ENCODE measurements at regions not wholly inside any gene's neighbourhood (a gene's known extent, or its start where the extent isn't known, plus 50 kb on each side); places are given as distances from the start of the nearest gene placed in this dataset.
"Not testable (repeated sequence)": the region's sequence is repeated elsewhere in the genome, so short reads cannot be mapped to it uniquely, and the experiment has no call there.

DNA sequence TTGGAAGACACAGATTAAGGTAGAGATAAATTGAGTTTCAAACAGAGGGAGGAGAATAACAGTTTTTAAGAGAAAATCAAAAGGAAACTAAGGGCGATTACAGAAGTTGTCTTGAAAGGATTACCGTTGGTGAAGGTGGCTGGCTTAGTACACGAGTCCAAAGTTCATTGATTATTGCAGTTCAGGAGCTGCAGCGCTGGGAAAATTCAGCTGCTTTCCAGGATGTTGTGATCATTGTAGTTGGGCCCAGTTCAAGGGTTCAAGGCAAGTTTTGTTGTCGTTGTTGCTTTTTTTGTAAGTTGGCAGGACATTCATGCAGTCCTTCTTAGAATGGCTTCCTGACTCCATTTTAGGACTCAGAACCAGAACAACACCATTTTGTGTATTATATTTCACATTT lies 461.7 kb downstream of the RAPGEF2 start:
- H3K4me3 ChIP-seq (ENCODE audit: low read depth, low read length): no peak overlapping the region
- H3K36me3 ChIP-seq (ENCODE audit: control insufficient read depth, insufficient read depth, low read length): no peaks in the 10 kb centered on the region

GRCh38 chr4:159566786-159567185 lies 463.9 kb downstream of the RAPGEF2 start:
- H3K4me1 ChIP-seq (ENCODE audit: control insufficient read depth, insufficient read depth, low read length): no peaks in the 10 kb centered on the region
- H3K27me3 ChIP-seq (ENCODE audit: control insufficient read depth, insufficient read depth, low read length): no peaks in the 10 kb centered on the region
- no peaks in the 10 kb centered on the region for H3K9me3 ChIP-seq (ENCODE audit: control insufficient read depth, insufficient read depth, low read length)
- H3K9ac ChIP-seq (ENCODE audit: low read depth, low read length): no peak overlapping the region
- no peak overlapping the region for H3K4me3 ChIP-seq (ENCODE audit: low read depth, low read length)
- H3K36me3 ChIP-seq (ENCODE audit: control insufficient read depth, insufficient read depth, low read length): no peaks in the 10 kb centered on the region

More for the DNA sequence above, 461.7 kb downstream of the RAPGEF2 start:
- H3K9ac ChIP-seq (ENCODE audit: low read depth, low read length): no peak overlapping the region
- no peaks in the 10 kb centered on the region for H3K4me1 ChIP-seq (ENCODE audit: control insufficient read depth, insufficient read depth, low read length)
- no peaks in the 10 kb centered on the region for H3K27me3 ChIP-seq (ENCODE audit: control insufficient read depth, insufficient read depth, low read length)
- no peaks in the 10 kb centered on the region for H3K9me3 ChIP-seq (ENCODE audit: control insufficient read depth, insufficient read depth, low read length)

GRCh38 chr4:159577241-159577640 lies 474.4 kb downstream of the RAPGEF2 start:
- no peak overlapping the region for H3K4me3 ChIP-seq (ENCODE audit: low read depth, low read length)
- H3K27me3 ChIP-seq (ENCODE audit: control insufficient read depth, insufficient read depth, low read length): no peaks in the 10 kb centered on the region
- H3K4me1 ChIP-seq (ENCODE audit: control insufficient read depth, insufficient read depth, low read length): no peaks in the 10 kb centered on the region
- H3K9ac ChIP-seq (ENCODE audit: low read depth, low read length): no peak overlapping the region
- peaks cover 3% of the 10 kb centered on the region for H3K9me3 ChIP-seq (ENCODE audit: control insufficient read depth, insufficient read depth, low read length)
- H3K36me3 ChIP-seq (ENCODE audit: control insufficient read depth, insufficient read depth, low read length): no peaks in the 10 kb centered on the region

- no peak overlapping the region for H3K9ac ChIP-seq (ENCODE audit: low read depth, low read length)
- no peaks in the 10 kb centered on the region for H3K4me1 ChIP-seq (ENCODE audit: control insufficient read depth, insufficient read depth, low read length)
- H3K4me3 ChIP-seq (ENCODE audit: low read depth, low read length): no peak overlapping the region
- H3K27me3 ChIP-seq (ENCODE audit: control insufficient read depth, insufficient read depth, low read length): no peaks in the 10 kb centered on the region
- peaks cover 13% of the 10 kb centered on the region for H3K9me3 ChIP-seq (ENCODE audit: control insufficient read depth, insufficient read depth, low read length)
- H3K36me3 ChIP-seq (ENCODE audit: control insufficient read depth, insufficient read depth, low read length): no peaks in the 10 kb centered on the region
Observed at GRCh38 chr4:159582685-159583084, 479.8 kb downstream of the RAPGEF2 start.

DNA sequence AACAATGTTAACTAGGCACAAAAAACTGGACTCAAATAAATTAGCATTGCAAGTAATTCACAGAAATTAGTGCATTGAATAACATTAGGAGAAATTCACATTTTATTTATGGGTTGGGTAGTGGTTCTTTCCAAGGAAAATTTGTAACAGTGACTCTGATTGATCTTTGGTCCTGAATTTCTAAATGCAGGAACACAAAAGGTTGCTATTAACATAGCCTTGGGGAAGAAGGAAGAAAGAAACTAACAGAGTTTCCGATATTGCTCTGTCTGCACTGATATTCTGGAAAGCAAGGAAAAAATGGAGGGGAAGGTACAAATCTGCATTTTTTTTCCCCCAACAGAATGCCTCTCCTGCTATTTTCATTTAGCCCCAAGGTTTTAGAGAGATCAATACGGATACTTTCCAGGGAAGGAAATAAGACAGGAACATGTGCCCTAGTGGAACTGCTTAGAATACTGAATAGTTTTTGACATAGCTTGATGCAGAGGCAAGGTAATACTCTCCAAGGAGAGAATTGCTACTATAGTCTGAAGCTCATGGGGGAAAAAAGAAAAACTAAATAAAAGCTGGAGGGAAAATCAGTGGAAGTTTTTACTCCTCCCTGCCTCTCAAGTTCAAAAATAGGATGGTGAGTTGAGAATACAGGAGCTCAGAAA lies 490.1 kb downstream of the RAPGEF2 start:
- Histone ChIP-seq H3K9me3 (ENCODE audit: control insufficient read depth, insufficient read depth, low read length) (no peaks in the 10 kb centered on the region), H3K4me3 (ENCODE audit: low read depth, low read length) (no peak overlapping the region), H3K27me3 (ENCODE audit: control insufficient read depth, insufficient read depth, low read length) (no peaks in the 10 kb centered on the region), H3K4me1 (ENCODE audit: control insufficient read depth, insufficient read depth, low read length) (peaks cover 31% of the 10 kb centered on the region), H3K9ac (ENCODE audit: low read depth, low read length) (no peak overlapping the region), H3K36me3 (ENCODE audit: control insufficient read depth, insufficient read depth, low read length) (no peaks in the 10 kb centered on the region)

GRCh38 chr4:159593681-159594080 lies 490.8 kb downstream of the RAPGEF2 start:
- no peak overlapping the region for H3K4me3 ChIP-seq (ENCODE audit: low read depth, low read length)
- no peaks in the 10 kb centered on the region for H3K36me3 ChIP-seq (ENCODE audit: control insufficient read depth, insufficient read depth, low read length)
- peaks cover 35% of the 10 kb centered on the region for H3K4me1 ChIP-seq (ENCODE audit: control insufficient read depth, insufficient read depth, low read length)
- H3K9me3 ChIP-seq (ENCODE audit: control insufficient read depth, insufficient read depth, low read length): no peaks in the 10 kb centered on the region
- H3K27me3 ChIP-seq (ENCODE audit: control insufficient read depth, insufficient read depth, low read length): no peaks in the 10 kb centered on the region
- no peak overlapping the region for H3K9ac ChIP-seq (ENCODE audit: low read depth, low read length)

DNA sequence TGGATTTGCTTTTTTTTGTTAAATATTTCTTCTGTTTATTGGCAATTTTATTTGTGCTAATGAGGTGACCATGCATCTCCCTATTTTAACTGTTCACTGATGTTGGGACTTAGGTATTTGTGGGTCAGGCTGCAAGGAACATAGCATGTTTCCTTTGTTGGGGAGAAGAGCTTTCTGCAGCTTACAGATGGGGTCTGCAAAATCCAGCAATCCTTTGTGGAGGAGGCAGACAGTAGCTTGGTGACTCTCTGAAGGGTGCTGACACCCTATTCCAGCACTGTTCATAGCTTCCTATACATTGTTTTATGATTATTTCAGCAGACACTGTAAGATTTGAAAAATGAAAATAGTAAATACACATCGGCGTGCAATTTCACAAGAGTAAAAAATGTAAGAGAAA lies 491.7 kb downstream of the RAPGEF2 start:
- Histone ChIP-seq H3K27me3 (ENCODE audit: control insufficient read depth, insufficient read depth, low read length) (no peaks in the 10 kb centered on the region), H3K4me3 (ENCODE audit: low read depth, low read length) (no peak overlapping the region), H3K9ac (ENCODE audit: low read depth, low read length) (no peak overlapping the region)

GRCh38 chr4:159595101-159595500 lies 492.2 kb downstream of the RAPGEF2 start:
- H3K9ac ChIP-seq (ENCODE audit: low read depth, low read length); H3K27me3 ChIP-seq (ENCODE audit: control insufficient read depth, insufficient read depth, low read length); H3K36me3 ChIP-seq (ENCODE audit: control insufficient read depth, insufficient read depth, low read length); H3K4me3 ChIP-seq (ENCODE audit: low read depth, low read length); H3K9me3 ChIP-seq (ENCODE audit: control insufficient read depth, insufficient read depth, low read length): not testable (repeated sequence)
- H3K4me1 ChIP-seq (ENCODE audit: control insufficient read depth, insufficient read depth, low read length): peaks cover 35% of the 10 kb centered on the region

More for the DNA sequence above, 491.7 kb downstream of the RAPGEF2 start:
- Histone ChIP-seq H3K4me1 (ENCODE audit: control insufficient read depth, insufficient read depth, low read length) (peaks cover 35% of the 10 kb centered on the region), H3K36me3 (ENCODE audit: control insufficient read depth, insufficient read depth, low read length) (no peaks in the 10 kb centered on the region), H3K9me3 (ENCODE audit: control insufficient read depth, insufficient read depth, low read length) (no peaks in the 10 kb centered on the region)

DNA sequence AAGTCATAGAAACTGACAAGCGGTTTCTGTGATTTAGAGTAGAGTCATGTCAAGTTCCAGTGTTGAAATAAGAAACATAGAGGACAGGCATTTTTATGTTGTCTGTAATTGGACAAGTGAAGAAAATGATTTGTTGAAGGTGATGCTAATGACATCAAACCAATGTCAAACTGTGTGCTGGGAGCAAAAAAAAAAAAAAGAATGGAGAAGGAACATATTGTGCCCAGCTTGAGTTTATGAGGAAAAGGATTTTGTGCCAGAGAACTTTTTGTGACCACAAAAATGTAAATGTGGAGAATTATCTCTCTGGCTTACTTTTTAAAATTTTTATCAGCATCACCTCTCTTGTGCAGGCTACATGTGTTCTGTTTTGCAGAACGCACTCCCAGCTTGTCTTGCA lies 495.7 kb downstream of the RAPGEF2 start:
- Histone ChIP-seq H3K9ac (ENCODE audit: low read depth, low read length) (no peak overlapping the region), H3K4me3 (ENCODE audit: low read depth, low read length) (no peak overlapping the region), H3K36me3 (ENCODE audit: control insufficient read depth, insufficient read depth, low read length) (no peaks in the 10 kb centered on the region), H3K4me1 (ENCODE audit: control insufficient read depth, insufficient read depth, low read length) (peaks cover 23% of the 10 kb centered on the region), H3K27me3 (ENCODE audit: control insufficient read depth, insufficient read depth, low read length) (no peaks in the 10 kb centered on the region), H3K9me3 (ENCODE audit: control insufficient read depth, insufficient read depth, low read length) (no peaks in the 10 kb centered on the region)

DNA sequence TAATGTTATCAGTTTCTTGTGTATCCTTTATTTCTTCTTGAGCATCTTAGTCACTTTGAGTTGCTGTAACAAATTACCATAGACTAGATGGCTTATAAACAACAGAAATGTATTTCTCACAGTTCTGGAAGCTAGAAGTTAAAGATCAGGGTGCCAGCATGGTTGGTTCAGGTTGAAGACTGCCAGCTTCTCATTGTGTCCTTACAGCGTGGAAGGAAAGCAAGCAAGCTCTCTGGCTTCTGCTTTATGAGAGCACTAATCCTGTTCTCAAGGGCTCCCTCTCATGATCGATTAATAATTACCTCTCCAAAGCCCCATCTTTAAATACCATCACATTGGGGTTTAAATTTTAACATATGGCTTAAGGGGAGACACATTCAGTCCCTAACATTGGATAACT lies 497.2 kb downstream of the RAPGEF2 start:
- Histone ChIP-seq H3K27me3 (ENCODE audit: control insufficient read depth, insufficient read depth, low read length) (no peaks in the 10 kb centered on the region), H3K36me3 (ENCODE audit: control insufficient read depth, insufficient read depth, low read length) (no peaks in the 10 kb centered on the region), H3K4me1 (ENCODE audit: control insufficient read depth, insufficient read depth, low read length) (peaks cover 11% of the 10 kb centered on the region), H3K9me3 (ENCODE audit: control insufficient read depth, insufficient read depth, low read length) (no peaks in the 10 kb centered on the region), H3K9ac (ENCODE audit: low read depth, low read length) (no peak overlapping the region), H3K4me3 (ENCODE audit: low read depth, low read length) (no peak overlapping the region)

DNA sequence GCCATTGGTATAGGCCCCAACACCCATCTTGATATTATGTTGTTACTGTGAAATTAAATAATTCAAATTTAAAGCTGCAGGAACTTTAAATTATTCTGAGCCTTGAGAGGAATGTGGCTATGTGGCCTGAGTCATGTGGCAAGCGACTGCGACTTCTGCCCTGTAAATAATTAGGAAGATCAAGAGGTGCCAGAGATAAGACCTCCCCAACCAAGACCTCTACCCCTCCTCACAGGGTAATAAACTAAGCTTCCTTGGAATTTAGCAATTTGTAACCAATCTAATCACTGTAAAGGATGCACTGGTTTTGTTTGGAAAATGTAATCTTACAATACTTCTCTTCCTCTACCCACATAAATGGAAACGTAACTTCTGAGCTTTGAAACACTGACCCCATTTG lies 501.9 kb downstream of the RAPGEF2 start:
- Histone ChIP-seq H3K4me1 (ENCODE audit: control insufficient read depth, insufficient read depth, low read length) (no peaks in the 10 kb centered on the region), H3K9me3 (ENCODE audit: control insufficient read depth, insufficient read depth, low read length) (no peaks in the 10 kb centered on the region), H3K36me3 (ENCODE audit: control insufficient read depth, insufficient read depth, low read length) (no peaks in the 10 kb centered on the region), H3K4me3 (ENCODE audit: low read depth, low read length) (no peak overlapping the region), H3K9ac (ENCODE audit: low read depth, low read length) (no peak overlapping the region), H3K27me3 (ENCODE audit: control insufficient read depth, insufficient read depth, low read length) (no peaks in the 10 kb centered on the region)

DNA sequence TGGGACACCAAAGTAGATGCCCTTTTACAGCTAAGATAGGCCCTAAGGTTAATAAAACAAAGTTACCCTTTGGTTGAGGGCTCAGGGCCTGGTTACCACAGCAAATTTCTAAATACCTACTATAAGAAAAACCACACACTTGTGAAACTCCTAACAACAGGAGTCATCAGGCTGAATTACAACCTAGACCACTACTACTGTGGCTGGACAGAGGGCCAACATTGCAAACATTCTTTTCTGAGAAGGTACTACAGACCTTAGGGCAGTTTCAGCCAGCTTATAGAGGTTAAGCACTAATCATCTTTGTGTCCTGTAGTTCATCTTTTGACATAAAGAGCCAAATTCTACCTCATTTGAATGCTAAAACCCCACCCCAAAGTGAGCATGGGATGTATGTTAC lies 504.0 kb downstream of the RAPGEF2 start:
- no peaks in the 10 kb centered on the region for H3K4me1 ChIP-seq (ENCODE audit: control insufficient read depth, insufficient read depth, low read length)
- H3K36me3 ChIP-seq (ENCODE audit: control insufficient read depth, insufficient read depth, low read length): no peaks in the 10 kb centered on the region
- H3K9ac ChIP-seq (ENCODE audit: low read depth, low read length): no peak overlapping the region
- no peak overlapping the region for H3K4me3 ChIP-seq (ENCODE audit: low read depth, low read length)
- H3K9me3 ChIP-seq (ENCODE audit: control insufficient read depth, insufficient read depth, low read length): no peaks in the 10 kb centered on the region
- H3K27me3 ChIP-seq (ENCODE audit: control insufficient read depth, insufficient read depth, low read length): no peaks in the 10 kb centered on the region

All from iPS-15b (cell line).